ENCODE measurements at regions not wholly inside any gene's neighbourhood (a gene's known extent, or its start where the extent isn't known, plus 50 kb on each side); places are given as distances from the start of the nearest gene placed in this dataset.

- no peak for TF ChIP-seq PBX3 (IDR thresholded peaks at IDR 0.05)
- no peak for TF ChIP-seq CTCF (IDR thresholded peaks at IDR 0.05)
- no peak for TF ChIP-seq CHD2 (IDR thresholded peaks at IDR 0.05; ENCODE audit: low read length, partially characterized antibody)
- TF ChIP-seq MAX (IDR thresholded peaks at IDR 0.05) = no peak
- no peak for TF ChIP-seq RNF2 (IDR thresholded peaks at IDR 0.05; ENCODE audit: borderline replicate concordance, low read depth)
- no peak for TF ChIP-seq POLR2A (IDR thresholded peaks at IDR 0.05; ENCODE audit: low read length)
- no peak for TF ChIP-seq EP300 (IDR thresholded peaks at IDR 0.05)
- TF ChIP-seq CEBPB (IDR thresholded peaks at IDR 0.05) = no peak
- TF ChIP-seq RAD21 (conservative IDR thresholded peaks at IDR 0.05 in 1 of 2, IDR thresholded peaks at IDR 0.05 in 1 of 2) = no peak
- TF ChIP-seq KDM1A (IDR thresholded peaks at IDR 0.05; ENCODE audit: low read depth) = no peak
- TF ChIP-seq HMGXB4 (CRISPR knock-in tag; IDR thresholded peaks at IDR 0.05; ENCODE audit: borderline replicate concordance) = no peak
Observed at GRCh38 chr2:181792906-181793305, 98.6 kb upstream of the ITPRID2 start.
